HepG2 (cell line): ENCODE measurements at regions not wholly inside any gene's neighbourhood (a gene's known extent, or its start where the extent isn't known, plus 50 kb on each side); places are given as distances from the start of the nearest gene placed in this dataset.

Source experiments
- BRD4 ChIP-seq: sonication (generic); formaldehyde crosslinking; IDR thresholded peaks from 2 replicates; pipeline ENCODE4 v1.4.0; 2020; ENCODE audit warnings: missing genetic modification reagents
- MAX ChIP-seq: IDR thresholded peaks from 2 replicates; pipeline ENCODE4 v1.6.1; 2012; ENCODE audit warnings: inconsistent platforms
- MEIS2 ChIP-seq: sonication (generic); formaldehyde crosslinking; IDR thresholded peaks from 2 replicates; pipeline ENCODE4 v1.9.0; 2021; ENCODE audit warnings: mild to moderate bottlenecking, missing genetic modification reagents
- POLR2A ChIP-seq, 2 experiments: IDR thresholded peaks; 2 replicates each; pipeline ENCODE4 v1.6.1; 2011; ENCODE audit warnings: low read depth in 2 of 2, low read length in 2 of 2, mild to moderate bottlenecking in 1 of 2, moderate library complexity in 1 of 2; ENCODE audit not compliant: insufficient read depth in 1 of 2
- POLR2AphosphoS5 ChIP-seq: IDR thresholded peaks from 2 replicates; pipeline ENCODE4 v1.6.1; 2012; ENCODE audit warnings: low read depth, low read length
- RFX5 ChIP-seq: IDR thresholded peaks from 2 replicates; pipeline ENCODE4 v1.6.1; 2011; ENCODE audit warnings: low read depth, low read length, improper control_type of control experiment
- SUZ12 ChIP-seq: fragments of 150-350 bp; IDR thresholded peaks from 2 replicates; pipeline ENCODE4 v1.6.1; 2014; ENCODE audit warnings: low read depth, low read length
- THYN1 ChIP-seq: sonication (generic); formaldehyde crosslinking; IDR thresholded peaks from 2 replicates; pipeline ENCODE4 v1.8.1; 2023; ENCODE audit warnings: low read depth, mild to moderate bottlenecking, moderate library complexity, missing genetic modification reagents, borderline replicate concordance
- ZFP62 ChIP-seq: sonication (generic); formaldehyde crosslinking; IDR thresholded peaks from 2 replicates; pipeline ENCODE4 v1.4.0; 2020; ENCODE audit warnings: missing genetic modification reagents
- TF ChIP-seq, protein P1 (sequence below): sonication (generic); formaldehyde crosslinking; IDR thresholded peaks from 2 replicates; pipeline ENCODE4 v1.5.0; 2020; ENCODE audit warnings: mild to moderate bottlenecking, missing genetic modification reagents, moderate library complexity

DNA sequence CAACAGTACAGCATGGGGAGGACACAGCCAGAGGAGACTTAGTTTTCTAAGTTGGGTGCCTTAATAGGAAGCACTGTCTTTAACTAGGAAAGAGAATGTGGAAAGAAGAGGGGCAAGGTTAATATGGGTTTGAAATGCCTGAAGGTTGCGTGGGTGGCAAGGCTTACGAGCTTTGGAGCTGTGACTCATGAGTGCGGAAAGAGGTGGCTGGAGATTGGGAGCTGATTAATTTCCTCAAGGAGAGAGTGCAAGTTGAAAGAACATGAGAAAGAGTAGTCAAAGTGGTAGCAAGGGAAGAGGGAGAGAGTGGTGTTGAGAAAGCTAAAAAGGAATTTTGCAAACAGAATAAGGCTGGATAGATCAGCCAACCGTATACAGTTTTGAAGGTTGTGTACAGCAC, 157.5 kb upstream of the ADRA1D start:
- TF ChIP-seq, protein P1, sequence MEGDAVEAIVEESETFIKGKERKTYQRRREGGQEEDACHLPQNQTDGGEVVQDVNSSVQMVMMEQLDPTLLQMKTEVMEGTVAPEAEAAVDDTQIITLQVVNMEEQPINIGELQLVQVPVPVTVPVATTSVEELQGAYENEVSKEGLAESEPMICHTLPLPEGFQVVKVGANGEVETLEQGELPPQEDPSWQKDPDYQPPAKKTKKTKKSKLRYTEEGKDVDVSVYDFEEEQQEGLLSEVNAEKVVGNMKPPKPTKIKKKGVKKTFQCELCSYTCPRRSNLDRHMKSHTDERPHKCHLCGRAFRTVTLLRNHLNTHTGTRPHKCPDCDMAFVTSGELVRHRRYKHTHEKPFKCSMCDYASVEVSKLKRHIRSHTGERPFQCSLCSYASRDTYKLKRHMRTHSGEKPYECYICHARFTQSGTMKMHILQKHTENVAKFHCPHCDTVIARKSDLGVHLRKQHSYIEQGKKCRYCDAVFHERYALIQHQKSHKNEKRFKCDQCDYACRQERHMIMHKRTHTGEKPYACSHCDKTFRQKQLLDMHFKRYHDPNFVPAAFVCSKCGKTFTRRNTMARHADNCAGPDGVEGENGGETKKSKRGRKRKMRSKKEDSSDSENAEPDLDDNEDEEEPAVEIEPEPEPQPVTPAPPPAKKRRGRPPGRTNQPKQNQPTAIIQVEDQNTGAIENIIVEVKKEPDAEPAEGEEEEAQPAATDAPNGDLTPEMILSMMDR: no peak
- TF ChIP-seq MAX (no peak), POLR2A (IDR thresholded peaks at IDR 0.05; ENCODE audit: insufficient read depth in 1 of 2, low read depth in 2 of 2, low read length in 2 of 2) (no peak), RFX5 (no peak), BRD4 (CRISPR knock-in tag) (no peak), ZFP62 (CRISPR knock-in tag) (no peak), THYN1 (CRISPR knock-in tag) (no peak), MEIS2 (CRISPR knock-in tag) (no peak), POLR2AphosphoS5 (no peak), SUZ12 (no peak)
